ENCODE measurements at regions not wholly inside any gene's neighbourhood (a gene's known extent, or its start where the extent isn't known, plus 50 kb on each side); places are given as distances from the start of the nearest gene placed in this dataset.

DNA sequence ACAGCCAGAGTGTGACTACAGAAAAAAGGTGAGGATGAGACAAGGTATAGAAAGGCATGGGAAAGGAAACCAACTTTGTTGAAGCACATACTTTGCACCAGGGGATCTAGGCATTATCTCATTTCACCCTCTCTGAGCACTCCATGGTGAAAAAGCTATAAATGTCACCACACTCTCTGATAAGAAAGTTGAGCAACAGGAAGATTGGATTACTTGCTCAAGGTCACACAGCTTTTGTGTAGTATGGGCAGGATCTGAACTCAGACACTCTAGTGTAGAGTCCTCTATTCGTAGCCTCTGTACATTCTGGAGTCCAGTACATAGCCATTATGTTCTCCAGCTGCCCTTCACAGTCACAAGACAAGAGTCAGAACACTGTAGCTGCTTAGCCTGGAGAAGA lies 163.4 kb upstream of the SEMA6D start:
- no peak for DNase-seq

DNA sequence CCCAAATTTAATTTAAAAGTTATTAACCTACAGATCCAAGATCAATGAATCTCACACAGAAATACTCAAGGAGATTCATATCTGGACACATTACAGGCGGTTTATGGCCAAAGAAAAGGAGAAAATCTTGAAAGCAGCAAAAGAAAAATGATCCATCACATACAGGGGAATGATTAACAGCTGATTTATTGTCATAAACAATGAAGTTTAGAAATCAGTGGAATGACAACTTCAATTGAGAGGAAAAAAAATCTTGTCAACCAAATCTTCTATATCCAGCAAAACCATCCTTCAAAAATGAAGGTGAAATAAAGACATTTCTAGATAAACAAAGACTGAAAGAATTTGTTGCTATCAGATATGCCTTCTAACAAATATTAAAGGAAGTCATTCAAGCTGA lies 156.2 kb upstream of the SEMA6D start:
- no peak for DNase-seq

GRCh38 chr15:47565949-47566348 lies 151.4 kb upstream of the SEMA6D start:
- no peak for DNase-seq

GRCh38 chr15:47566610-47567009 lies 150.7 kb upstream of the SEMA6D start:
- DNase-seq: no peak

DNA sequence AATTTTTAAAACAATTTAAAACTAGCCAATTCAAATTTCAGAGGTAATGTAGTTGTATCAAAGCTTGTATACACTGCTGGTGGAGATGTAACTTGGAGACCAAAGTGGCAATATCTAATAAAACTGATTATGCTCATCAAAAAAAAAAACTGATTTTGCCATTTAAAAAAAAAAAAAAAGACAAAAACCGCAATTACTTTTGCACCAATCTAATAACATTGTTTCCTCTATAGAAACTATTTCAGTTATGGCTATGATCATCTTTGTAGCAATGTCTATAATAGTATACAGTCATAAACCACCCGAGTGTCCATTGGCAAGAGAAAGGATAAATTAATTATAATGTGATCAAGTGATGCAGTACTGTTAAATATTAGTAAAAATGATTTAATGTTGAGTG lies 149.3 kb upstream of the SEMA6D start:
- DNase-seq: no peak

- DNase-seq: no peak
Observed at GRCh38 chr15:47570044-47570443, 147.3 kb upstream of the SEMA6D start.

- no peak for DNase-seq
Observed at GRCh38 chr15:47570451-47570850, 146.9 kb upstream of the SEMA6D start.

GRCh38 chr15:47570881-47571640 lies 146.2 kb upstream of the SEMA6D start:
- DNase-seq: no peak

GRCh38 chr15:47573673-47574072 lies 143.6 kb upstream of the SEMA6D start:
- no peak for DNase-seq

- no peak for DNase-seq
Observed at GRCh38 chr15:47577000-47577399, 140.3 kb upstream of the SEMA6D start.

- DNase-seq: no peak
Observed at GRCh38 chr15:47577461-47577860, 139.8 kb upstream of the SEMA6D start.

GRCh38 chr15:47582233-47582632 lies 135.1 kb upstream of the SEMA6D start:
- DNase-seq: no peak

GRCh38 chr15:47584316-47584715 lies 133.0 kb upstream of the SEMA6D start:
- no peak for DNase-seq

GRCh38 chr15:47586653-47587224 lies 130.6 kb upstream of the SEMA6D start:
- no peak for DNase-seq

DNA sequence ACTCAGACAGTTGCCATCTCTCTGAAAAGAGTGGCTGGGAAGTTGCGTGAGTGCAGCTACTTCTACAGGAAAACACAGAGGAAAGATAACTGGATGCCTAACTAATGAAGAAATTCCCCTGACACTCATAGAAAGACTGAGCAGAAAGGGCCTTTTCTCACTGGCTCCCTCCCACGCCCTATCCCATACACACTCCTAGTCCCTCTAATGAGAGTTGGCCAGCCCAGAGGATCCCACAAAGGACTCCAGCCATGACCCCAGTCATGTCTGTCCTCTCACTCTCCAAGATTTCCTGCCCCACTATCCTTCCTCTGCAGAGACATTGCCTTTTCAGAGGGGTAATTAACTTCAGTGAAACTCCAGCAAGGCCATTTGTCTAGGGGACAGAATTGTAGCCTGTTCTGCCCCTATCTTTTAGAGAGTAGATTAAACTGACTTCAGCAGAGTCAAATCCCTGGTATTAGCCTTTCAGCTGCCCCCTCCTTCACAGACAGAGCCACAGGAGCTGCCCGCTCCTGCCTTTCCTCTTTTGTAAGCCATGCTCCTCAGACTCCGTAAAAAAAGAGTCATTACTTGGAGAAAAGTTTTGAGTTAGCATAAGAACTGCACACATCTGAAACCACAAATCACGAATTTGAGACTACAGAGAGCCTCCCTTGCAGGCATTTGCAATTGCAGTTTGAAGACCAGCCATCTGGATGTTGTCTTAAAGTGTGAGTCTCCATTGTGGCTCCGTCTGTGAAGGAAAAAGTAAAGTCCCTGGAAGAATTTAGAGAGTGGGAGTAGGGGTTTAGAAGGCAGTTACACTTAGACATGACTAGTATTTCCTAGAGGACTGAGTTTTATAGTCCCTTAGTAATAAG lies 129.1 kb upstream of the SEMA6D start:
- no peak for DNase-seq

DNA sequence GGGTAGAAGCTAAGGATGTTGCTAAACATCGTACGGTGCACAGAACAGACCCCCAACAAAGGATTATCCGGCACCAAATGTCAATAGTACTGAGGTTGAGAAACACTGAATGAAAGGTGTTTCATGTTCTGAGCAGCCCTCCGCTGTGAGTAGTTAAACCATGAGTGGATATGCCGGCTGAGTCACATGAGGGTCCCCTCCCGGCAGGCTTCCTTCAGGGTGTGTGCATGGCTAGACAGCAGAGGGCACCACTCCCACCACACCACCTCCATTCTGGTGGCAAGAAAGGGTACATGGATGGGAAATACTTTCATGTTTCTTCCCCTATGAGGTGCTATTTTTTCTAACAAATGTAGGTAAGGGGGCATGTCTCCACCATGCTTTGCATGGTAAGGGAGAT lies 128.3 kb upstream of the SEMA6D start:
- no peak for DNase-seq

DNA sequence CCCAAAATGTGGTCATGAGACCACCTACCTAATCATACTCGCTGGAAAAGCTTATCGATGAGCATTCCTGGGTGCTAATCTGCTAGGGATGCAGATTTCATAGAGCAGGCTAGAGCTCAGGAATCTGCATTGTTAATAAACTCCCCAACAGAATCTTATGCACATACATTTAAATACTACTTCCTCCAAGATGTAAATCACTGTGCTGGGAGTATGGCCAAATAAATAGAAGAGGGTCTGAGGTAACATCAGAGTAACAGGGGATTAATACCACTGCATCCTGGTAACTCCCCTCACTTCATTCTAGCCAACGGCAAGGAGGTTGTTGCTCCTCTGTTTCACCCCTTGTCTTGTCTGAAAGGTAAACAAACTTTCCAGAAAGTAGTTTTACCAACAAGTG lies 118.3 kb upstream of the SEMA6D start:
- DNase-seq: no peak

- no peak for DNase-seq
Observed at GRCh38 chr15:47599806-47600205, 117.5 kb upstream of the SEMA6D start.

GRCh38 chr15:47602121-47602520 lies 115.2 kb upstream of the SEMA6D start:
- DNase-seq: no peak

DNA sequence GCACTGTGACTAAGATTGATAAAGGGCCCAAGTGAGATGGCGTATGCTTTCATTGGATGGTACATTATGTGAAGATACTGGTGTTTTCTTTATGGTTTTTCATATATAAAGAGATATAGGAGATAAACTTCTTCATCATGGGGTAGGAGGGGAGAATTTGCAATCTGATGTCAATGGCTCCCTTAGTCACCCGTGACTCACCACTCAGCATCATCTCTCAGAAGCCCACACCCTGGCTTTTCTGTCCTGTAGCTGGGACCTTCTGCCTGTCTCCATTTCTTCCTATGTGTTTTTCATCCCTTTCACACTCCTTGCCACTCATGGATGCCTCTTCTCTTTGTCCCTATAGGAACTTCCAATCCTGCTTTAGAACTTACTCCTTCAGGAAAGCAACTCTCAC lies 114.3 kb upstream of the SEMA6D start:
- no peak for DNase-seq

DNA sequence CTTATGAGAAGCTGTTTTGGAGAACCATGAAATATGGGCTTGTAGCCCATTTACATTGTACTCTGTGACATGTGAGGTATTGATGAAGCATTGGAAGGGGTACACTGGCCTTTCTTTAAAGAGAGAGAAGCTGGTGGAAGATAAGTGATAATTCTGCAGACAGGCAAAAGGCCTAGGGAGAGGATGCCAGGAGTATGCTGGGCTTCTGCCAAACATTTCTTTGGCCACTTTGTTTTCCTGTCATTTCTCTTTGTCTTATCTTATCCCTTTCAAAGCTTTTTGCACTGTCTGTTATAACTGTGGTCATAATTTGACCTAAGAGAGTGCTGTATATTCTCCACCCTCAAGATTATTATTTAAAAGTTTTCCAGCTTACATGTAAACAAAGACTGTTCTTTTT lies 109.6 kb upstream of the SEMA6D start:
- no peak for DNase-seq

DNA sequence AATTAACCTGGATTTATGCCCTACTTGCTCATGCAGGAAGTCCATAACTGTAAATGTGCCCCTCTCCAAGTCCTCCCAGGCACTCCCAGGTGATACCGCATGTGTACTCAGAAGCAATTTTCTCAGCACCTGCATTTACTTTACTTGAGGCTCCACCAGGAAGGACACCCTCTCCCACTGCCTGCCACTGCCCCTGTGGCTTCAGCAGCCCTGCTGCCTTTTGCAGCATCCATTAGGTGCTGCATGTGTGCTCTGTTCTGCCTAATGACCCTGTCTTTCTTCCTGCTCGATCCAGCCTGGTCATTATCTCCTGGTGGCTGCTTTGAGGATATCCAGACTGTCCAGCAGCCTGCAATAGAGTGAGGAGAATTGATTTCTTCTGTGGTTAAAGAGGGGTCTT lies 107.6 kb upstream of the SEMA6D start:
- no peak for DNase-seq

DNA sequence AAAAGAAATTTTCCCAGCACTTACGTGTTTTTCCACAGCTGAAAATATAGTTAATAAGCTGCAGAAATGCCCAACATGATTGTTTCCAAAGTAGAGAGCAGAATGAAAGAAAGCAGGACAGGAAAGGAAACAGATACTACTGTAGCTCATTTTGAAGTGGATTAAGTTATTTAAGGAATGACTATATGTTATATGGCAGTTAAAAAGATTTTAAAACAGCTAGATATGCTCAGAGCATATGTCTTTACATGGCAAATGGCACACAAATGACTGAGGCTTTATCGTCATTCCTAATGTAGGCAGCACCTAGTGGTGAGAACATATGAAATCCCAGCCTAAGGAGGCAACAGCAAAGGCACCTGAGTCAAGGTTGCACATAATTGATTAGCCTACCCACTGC lies 106.6 kb upstream of the SEMA6D start:
- DNase-seq: no peak

Data from CD4-positive, alpha-beta T cell treated with Interleukin-15 for 1 hour (primary cell).